SK-N-MC (cell line): ENCODE measurements at regions not wholly inside any gene's neighbourhood (a gene's known extent, or its start where the extent isn't known, plus 50 kb on each side); places are given as distances from the start of the nearest gene placed in this dataset.

Experiments
- EZH2 ChIP-seq: fragments of 200-600 bp; sonication (generic); IDR thresholded peaks from one replicate; pipeline ENCODE4 v1.6.1; 2017; ENCODE audit warnings: antibody characterized with exemption
- FOXP2 ChIP-seq: optimal IDR thresholded peaks from 2 replicates; pipeline ENCODE3; 2011; ENCODE audit warnings: mild to moderate bottlenecking, moderate library complexity; ENCODE audit not compliant: insufficient read depth; ENCODE audit errors: extremely low read length, control extremely low read depth
- POLR2AphosphoS5 ChIP-seq: IDR thresholded peaks from 2 replicates; pipeline ENCODE4 v1.6.1; 2012; ENCODE audit warnings: mild to moderate bottlenecking, low read depth, low read length, borderline replicate concordance

- TF ChIP-seq POLR2AphosphoS5 (no peak), EZH2 (no peak), FOXP2 (no peak)
These were observed 115.4 kb upstream of the ROPN1 start for GRCh38 chr3:124107104-124107890.
